ENCODE measurements at regions not wholly inside any gene's neighbourhood (a gene's known extent, or its start where the extent isn't known, plus 50 kb on each side); places are given as distances from the start of the nearest gene placed in this dataset.
"Not testable (repeated sequence)": the region's sequence is repeated elsewhere in the genome, so short reads cannot be mapped to it uniquely, and the experiment has no call there.

- no peak for DNase-seq
These were observed 158.6 kb downstream of the C4orf33 start for GRCh38 chr4:129254526-129254925.

GRCh38 chr4:129261584-129261983 lies 165.6 kb downstream of the C4orf33 start:
- no peak for DNase-seq

- no peak for DNase-seq
These were observed 168.2 kb downstream of the C4orf33 start for GRCh38 chr4:129264008-129264657.

GRCh38 chr4:129278868-129279267 lies 182.9 kb downstream of the C4orf33 start:
- no peak for DNase-seq

GRCh38 chr4:129282293-129282692 lies 186.3 kb downstream of the C4orf33 start:
- no peak for DNase-seq

GRCh38 chr4:129292194-129292593 lies 196.2 kb downstream of the C4orf33 start:
- DNase-seq: not testable (repeated sequence)

- no peak for DNase-seq
These were observed 218.8 kb downstream of the C4orf33 start for GRCh38 chr4:129314781-129315180.

- no peak for DNase-seq
These were observed 227.0 kb downstream of the C4orf33 start for GRCh38 chr4:129322920-129323319.

GRCh38 chr4:129323658-129324057 lies 227.7 kb downstream of the C4orf33 start:
- DNase-seq: no peak

- peak; percentile 63 for DNase-seq
These were observed 230.9 kb downstream of the C4orf33 start for GRCh38 chr4:129326571-129327460.

GRCh38 chr4:129327637-129328036 lies 231.7 kb downstream of the C4orf33 start:
- DNase-seq: no peak

- no peak for DNase-seq
These were observed 232.2 kb downstream of the C4orf33 start for GRCh38 chr4:129328162-129328561.

GRCh38 chr4:129334136-129334535 lies 238.2 kb downstream of the C4orf33 start:
- DNase-seq: no peak

- no peak for DNase-seq
These were observed 239.3 kb downstream of the C4orf33 start for GRCh38 chr4:129335276-129335675.

- no peak for DNase-seq
These were observed 239.9 kb downstream of the C4orf33 start for GRCh38 chr4:129335818-129336217.

- DNase-seq: no peak
These were observed 240.7 kb downstream of the C4orf33 start for GRCh38 chr4:129336457-129337227.

- no peak for DNase-seq
These were observed 241.3 kb downstream of the C4orf33 start for GRCh38 chr4:129337228-129337620.

GRCh38 chr4:129342819-129343408 lies 247.0 kb downstream of the C4orf33 start:
- no peak for DNase-seq

GRCh38 chr4:129344058-129344457 lies 248.1 kb downstream of the C4orf33 start:
- DNase-seq: no peak

- no peak for DNase-seq
These were observed 249.7 kb downstream of the C4orf33 start for GRCh38 chr4:129345609-129346008.

GRCh38 chr4:129346036-129346435 lies 250.1 kb downstream of the C4orf33 start:
- DNase-seq: no peak

GRCh38 chr4:129346734-129347133 lies 250.8 kb downstream of the C4orf33 start:
- no peak for DNase-seq
